H1 (cell line): ENCODE measurements at regions not wholly inside any gene's neighbourhood (a gene's known extent, or its start where the extent isn't known, plus 50 kb on each side); places are given as distances from the start of the nearest gene placed in this dataset.

Experiments
- CTCF ChIA-PET: fragments of 300-600 bp; sonication (Branson Sonifier 250); formaldehyde crosslinking; loops from one replicate; lab custom pipeline; 2021; ENCODE audit not compliant: partially characterized antibody; lab: Charles Lee
- POLR2A ChIA-PET: fragments of 300-600 bp; sonication (Branson Sonifier 250); formaldehyde crosslinking; loops from one replicate; lab custom pipeline; 2021; ENCODE audit warnings: inconsistent platforms; ENCODE audit not compliant: partially characterized antibody; lab: Charles Lee
- DNase-seq, 2 experiments: peaks; one replicate each; pipeline versions ENCODE4 v3.0.0 to v3.0.0-alpha.2; 2010 to 2022; ENCODE audit warnings: low spot score in 2 of 2, low read depth in 1 of 2, mixed read lengths in 1 of 2
- FAIRE-seq: peaks from 2 replicates; lab custom pipeline; 2011; peaks lifted over from hg19 to GRCh38; lab: Jason Lieb, UNC
- H2AFZ ChIP-seq: 2 replicates; pipeline ENCODE4 v1.8.1; 2012; ENCODE audit warnings: low read length, inconsistent platforms
- H2AK5ac ChIP-seq: 2 replicates; pipeline ENCODE4 v1.6.1; 2013; ENCODE audit warnings: low read depth, low read length
- H2BK120ac ChIP-seq: replicated peaks from 2 replicates; pipeline ENCODE3; 2013; ENCODE audit warnings: low read depth, low read length, inconsistent platforms
- H2BK12ac ChIP-seq: 2 replicates; pipeline ENCODE4 v1.6.1; 2013; ENCODE audit warnings: low read depth, low read length
- H2BK15ac ChIP-seq: 2 replicates; pipeline ENCODE4 v1.6.1; 2013; ENCODE audit warnings: low read length
- H2BK20ac ChIP-seq: 2 replicates; pipeline ENCODE4 v1.6.1; 2013; ENCODE audit warnings: low read length
- H2BK5ac ChIP-seq: 2 replicates; pipeline ENCODE4 v1.6.1; 2013; ENCODE audit warnings: low read depth, low read length
- H3K14ac ChIP-seq: 2 replicates; pipeline ENCODE4 v1.6.1; 2013; ENCODE audit warnings: inconsistent platforms; ENCODE audit not compliant: insufficient read length
- H3K18ac ChIP-seq: 2 replicates; pipeline ENCODE4 v1.6.1; 2013; ENCODE audit warnings: low read length; ENCODE audit errors: extremely low read depth
- H3K23ac ChIP-seq: 2 replicates; pipeline ENCODE4 v1.6.1; 2013; ENCODE audit warnings: inconsistent platforms; ENCODE audit not compliant: insufficient read length
- H3K23me2 ChIP-seq: 2 replicates; pipeline ENCODE4 v1.6.1; 2013; ENCODE audit warnings: low read depth, low read length
- H3K27ac ChIP-seq: 2 replicates; pipeline ENCODE4 v1.6.1; 2011; ENCODE audit warnings: low read depth, low read length, inconsistent platforms
- H3K27me3 ChIP-seq, 4 experiments: replicated peaks in 1 of 4; 1 replicate in 1 of 4; 2 replicates in 3 of 4; pipeline versions ENCODE4 v1.6.1 to v1.8.1; 2011 to 2013; ENCODE audit warnings: low read length in 3 of 4, mild to moderate bottlenecking in 3 of 4, inconsistent platforms in 2 of 4, mixed read lengths in 2 of 4, moderate library complexity in 1 of 4; ENCODE audit not compliant: control insufficient read depth in 3 of 4, insufficient read depth in 3 of 4; ENCODE audit errors: extremely low read depth in 1 of 4
- H3K36me3 ChIP-seq, 4 experiments: 2 replicates each; pipeline versions ENCODE4 v1.6.1 to v1.8.1; 2011 to 2013; ENCODE audit warnings: mild to moderate bottlenecking in 4 of 4, low read length in 3 of 4, moderate library complexity in 2 of 4, control low read depth in 1 of 4, inconsistent platforms in 1 of 4; ENCODE audit not compliant: insufficient read depth in 4 of 4, control insufficient read depth in 2 of 4
- H3K4ac ChIP-seq: replicated peaks from 2 replicates; pipeline ENCODE3; 2013; ENCODE audit warnings: low read length, low read depth, mixed read lengths, inconsistent platforms; ENCODE audit not compliant: insufficient read length
- H3K4me1 ChIP-seq, 4 experiments: replicated peaks in 1 of 4; 1 replicate in 1 of 4; 2 replicates in 3 of 4; pipeline versions ENCODE4 v1.6.1 to v1.8.1; 2011 to 2013; ENCODE audit warnings: low read length in 3 of 4, inconsistent platforms in 2 of 4, mixed read lengths in 1 of 4; ENCODE audit not compliant: insufficient read depth in 4 of 4, control insufficient read depth in 3 of 4
- H3K4me2 ChIP-seq, 2 experiments: 2 replicates each; pipeline versions ENCODE4 v1.6.1 to v1.8.1; 2011 to 2013; ENCODE audit warnings: low read depth in 2 of 2, low read length in 2 of 2, control low read depth in 1 of 2, inconsistent platforms in 1 of 2, mild to moderate bottlenecking in 1 of 2; ENCODE audit not compliant: insufficient read depth in 1 of 2
- H3K4me3 ChIP-seq, 4 experiments: fragments of 200-600, 300-600 bp in 1 of 4; sonication (generic), shearing (Covaris generic), sonication (Bioruptor Twin) in 1 of 4; 2 replicates each; pipeline versions ENCODE4 v1.5.1 to v1.8.1; 2011 to 2016; ENCODE audit warnings: low read length in 4 of 4, low read depth in 3 of 4, control low read depth in 2 of 4, inconsistent platforms in 2 of 4, mild to moderate bottlenecking in 2 of 4, mixed read lengths in 1 of 4, moderate library complexity in 1 of 4; ENCODE audit not compliant: insufficient read depth in 2 of 4; ENCODE audit errors: extremely low read depth in 1 of 4
- H3K56ac ChIP-seq: replicated peaks from 2 replicates; pipeline ENCODE3; 2013; ENCODE audit warnings: low read depth, mild to moderate bottlenecking, mixed read lengths, low read length, inconsistent platforms; ENCODE audit not compliant: insufficient read length
- H3K79me1 ChIP-seq: 2 replicates; pipeline ENCODE4 v1.6.1; 2013; ENCODE audit warnings: low read depth, low read length, control low read depth
- H3K79me2 ChIP-seq, 2 experiments: 2 replicates each; pipeline versions ENCODE4 v1.6.1 to v1.8.1; 2012 to 2013; ENCODE audit warnings: low read length in 2 of 2, mild to moderate bottlenecking in 2 of 2, inconsistent platforms in 1 of 2; ENCODE audit not compliant: insufficient read depth in 2 of 2, control insufficient read depth in 1 of 2
- H3K9ac ChIP-seq, 4 experiments: replicated peaks in 1 of 4; 1 replicate in 1 of 4; 2 replicates in 3 of 4; pipeline versions ENCODE4 v1.6.1 to v1.8.1; 2011 to 2013; ENCODE audit warnings: low read depth in 3 of 4, low read length in 3 of 4, control low read depth in 2 of 4, mild to moderate bottlenecking in 2 of 4, moderate library complexity in 2 of 4, inconsistent platforms in 1 of 4; ENCODE audit errors: extremely low read depth in 1 of 4
- H3K9me3 ChIP-seq, 2 experiments: 2 replicates each; pipeline versions ENCODE4 v1.6.1 to v1.8.1; 2012 to 2013; ENCODE audit warnings: mild to moderate bottlenecking in 2 of 2, moderate library complexity in 2 of 2, control low read depth in 1 of 2, inconsistent platforms in 1 of 2, low read depth in 1 of 2, low read length in 1 of 2, mixed read lengths in 1 of 2; ENCODE audit not compliant: insufficient read depth in 2 of 2
- H4K20me1 ChIP-seq, 2 experiments: replicated peaks in 1 of 2; 2 replicates each; pipeline versions ENCODE3 to v1.8.1; 2011 to 2013; ENCODE audit warnings: inconsistent platforms in 2 of 2, low read length in 2 of 2, mild to moderate bottlenecking in 1 of 2; ENCODE audit not compliant: insufficient read depth in 2 of 2, control insufficient read depth in 1 of 2
- H4K5ac ChIP-seq: 2 replicates; pipeline ENCODE4 v1.6.1; 2013; ENCODE audit warnings: low read length, low read depth, mixed read lengths, inconsistent platforms; ENCODE audit not compliant: insufficient read length
- H4K8ac ChIP-seq: 2 replicates; pipeline ENCODE4 v1.8.0; 2013; ENCODE audit warnings: mild to moderate bottlenecking, moderate library complexity, low read length, inconsistent platforms; ENCODE audit not compliant: insufficient read depth; ENCODE audit errors: extremely low read depth
- H4K91ac ChIP-seq: replicated peaks from 2 replicates; pipeline ENCODE3; 2013; ENCODE audit warnings: low read length, mixed read lengths, inconsistent platforms; ENCODE audit not compliant: insufficient read length
- CTBP2 ChIP-seq: IDR thresholded peaks from 2 replicates; pipeline ENCODE4 v1.7.0; 2011; ENCODE audit warnings: borderline replicate concordance, mild to moderate bottlenecking, moderate library complexity, mixed read lengths, low read length; ENCODE audit not compliant: insufficient read depth, insufficient read length
- JUN ChIP-seq: IDR thresholded peaks from 2 replicates; pipeline ENCODE4 v1.6.1; 2011; ENCODE audit warnings: low read depth, mild to moderate bottlenecking, improper control_type of control experiment, low read length
- SIX5 ChIP-seq: IDR thresholded peaks from 2 replicates; pipeline ENCODE4 v1.6.1; 2011; ENCODE audit warnings: mild to moderate bottlenecking, low read depth, low read length
- WGBS, 2 experiments: shearing (Covaris generic) in 1 of 2; methylation state at CpG; one replicate each; pipeline versions ENCODE4 v1.1.6 to v1.1.7; 2013 to 2015; ENCODE audit warnings: low lambda C conversion rate in 2 of 2, mixed read lengths in 2 of 2, inconsistent platforms in 1 of 2, low coverage in 1 of 2, missing lambda C conversion rate in 1 of 2; ENCODE audit not compliant: insufficient replicate concordance in 2 of 2, insufficient coverage in 1 of 2, insufficient read length in 1 of 2; ENCODE audit errors: extremely low coverage in 1 of 2, missing lambda C conversion rate in 1 of 2; 5-methylcytosine and 5-hydroxymethylcytosine counted together

- Histone ChIP-seq H2BK12ac (no peak overlapping the region), H4K5ac (no peak overlapping the region), H3K9ac (no peak overlapping the region), H3K23me2 (no peaks in the 10 kb centered on the region; the same call in 1 of the 2 replicates), H3K14ac (no peak overlapping the region), H2BK5ac (no peak overlapping the region), H3K56ac (no peak overlapping the region), H2AFZ (no peak overlapping the region), H3K79me2 (no peaks in the 10 kb centered on the region), H3K18ac (no peak overlapping the region), H3K27me3 (no peaks in the 10 kb centered on the region), H3K23ac (no peak overlapping the region), H3K27ac (no peak overlapping the region), H3K36me3 (no peaks in the 10 kb centered on the region), H4K20me1 (no peaks in the 10 kb centered on the region), H2BK20ac (no peak overlapping the region), H3K4me2 (no peak overlapping the region), H4K91ac (no peak overlapping the region), H2BK120ac (no peak overlapping the region), H3K4me3 (no peak overlapping the region), H2BK15ac (no peak overlapping the region), H3K9me3 (peaks cover 0 to 3% of the 10 kb centered on the region in 2 experiments; a peak in 1 of 4 replicates), H3K4ac (no peak overlapping the region), H3K79me1 (no peaks in the 10 kb centered on the region), H3K4me1 (no peaks in the 10 kb centered on the region), H2AK5ac (no peak overlapping the region), H4K8ac (no peak overlapping the region)
- POLR2A ChIA-PET: no interaction called here
- WGBS, 2 experiments: 100% methylated on average over 1 of the region's 1 CpG; no CpG with 5 or more reads in 1 of the 2 experiments
- TF ChIP-seq CTBP2 (no peak), JUN (no peak), SIX5 (no peak)
- CTCF ChIA-PET: no interaction called here
- no peak for FAIRE-seq
- DNase-seq: no peak
Observed at GRCh38 chr1:193326296-193326695, 139.9 kb upstream of the B3GALT2 start.
